MV-4-11 (cell line): ENCODE measurements at regions not wholly inside any gene's neighbourhood (a gene's known extent, or its start where the extent isn't known, plus 50 kb on each side); places are given as distances from the start of the nearest gene placed in this dataset.
"Not testable (repeated sequence)": the region's sequence is repeated elsewhere in the genome, so short reads cannot be mapped to it uniquely, and the experiment has no call there.

Experiments used
- DNase-seq: peaks from one replicate; lab custom pipeline; 2025; lab: John Stamatoyannopoulos, UW

DNA sequence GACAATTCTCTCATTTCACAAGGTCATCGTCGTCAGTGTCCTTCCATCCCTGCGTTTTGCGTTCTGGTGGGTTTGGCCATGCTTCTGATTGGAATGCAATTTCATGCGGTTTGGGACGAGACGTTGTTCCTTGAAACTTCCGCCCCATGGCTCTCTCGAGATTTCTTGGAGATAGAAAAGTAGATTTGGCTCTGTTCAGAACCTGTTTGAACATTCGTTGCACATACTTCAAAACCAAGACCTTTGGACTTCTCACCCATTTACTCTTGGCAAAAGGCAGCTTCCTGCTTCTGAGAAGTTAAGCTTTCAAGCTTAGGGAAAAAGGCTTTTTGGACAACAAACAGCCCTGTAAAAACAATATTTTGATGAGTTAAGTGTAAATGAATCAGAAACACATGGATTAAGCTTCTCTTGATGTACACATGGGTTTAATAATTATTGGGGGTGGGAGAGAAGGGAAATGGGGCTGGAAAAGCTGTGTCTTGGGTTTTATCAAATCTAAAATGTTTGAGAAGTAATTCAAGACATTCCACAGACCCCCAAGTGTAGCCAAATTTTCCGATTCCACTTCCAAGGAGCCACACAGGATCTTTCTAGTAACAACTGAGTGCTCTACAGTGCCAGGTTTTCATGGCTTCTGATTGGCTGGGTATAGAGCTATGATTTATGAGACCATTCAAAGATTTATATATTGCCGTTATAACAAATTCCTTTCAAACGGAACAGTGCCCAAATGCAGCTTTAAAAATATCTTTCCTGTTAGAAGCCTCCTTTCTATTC, 467.2 kb downstream of the MED13L start:
- no peak for DNase-seq

GRCh38 chr12:115806000-115806399, 471.5 kb downstream of the MED13L start:
- no peak for DNase-seq

DNA sequence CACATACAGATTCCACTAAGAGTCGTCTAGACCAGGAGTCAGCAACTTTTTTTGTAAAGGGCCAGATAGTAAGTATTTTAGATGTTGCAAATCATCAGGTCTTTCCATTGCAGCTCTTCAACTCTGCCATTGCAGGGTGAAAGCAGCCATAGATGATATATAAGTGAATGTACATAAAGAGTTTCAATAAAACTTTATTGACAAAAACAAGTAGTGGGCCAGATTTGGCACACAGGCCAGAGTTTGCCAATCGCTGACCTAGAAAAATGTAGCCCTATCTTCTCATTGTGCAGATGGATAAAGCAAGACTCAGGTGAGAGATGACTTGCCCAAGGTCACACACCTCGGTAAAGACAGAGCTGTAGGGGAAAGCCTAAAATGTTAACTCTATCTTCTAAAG, 474.7 kb downstream of the MED13L start:
- no peak for DNase-seq

DNA sequence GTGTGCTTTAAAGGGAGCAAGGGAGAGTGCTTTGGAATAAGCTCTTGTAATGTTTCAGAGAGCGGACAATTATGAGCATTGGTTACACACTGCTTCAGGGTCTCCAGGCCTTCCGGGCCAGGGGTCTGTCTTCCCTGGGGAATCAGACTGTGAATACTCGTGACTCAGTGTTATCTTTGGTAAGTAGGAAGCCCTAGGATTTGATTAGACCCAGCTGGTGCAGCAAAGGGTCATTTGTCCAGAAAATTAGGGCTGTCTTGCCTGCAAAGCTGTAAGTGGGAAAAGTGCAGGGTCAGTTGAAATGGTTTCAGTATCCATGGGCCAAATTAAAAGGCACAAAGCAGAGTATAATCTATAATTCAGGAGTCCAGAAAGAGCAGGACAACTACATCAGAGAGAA, 475.6 kb downstream of the MED13L start:
- DNase-seq = no peak

- no peak for DNase-seq
Measured at GRCh38 chr12:115799610-115800009, 477.9 kb downstream of the MED13L start.

GRCh38 chr12:115798309-115798917, 479.1 kb downstream of the MED13L start:
- DNase-seq = no peak

- no peak for DNase-seq
Measured at GRCh38 chr12:115794659-115795081, 482.8 kb downstream of the MED13L start.

- DNase-seq = no peak
Measured at GRCh38 chr12:115791331-115791730, 486.2 kb downstream of the MED13L start.

DNA sequence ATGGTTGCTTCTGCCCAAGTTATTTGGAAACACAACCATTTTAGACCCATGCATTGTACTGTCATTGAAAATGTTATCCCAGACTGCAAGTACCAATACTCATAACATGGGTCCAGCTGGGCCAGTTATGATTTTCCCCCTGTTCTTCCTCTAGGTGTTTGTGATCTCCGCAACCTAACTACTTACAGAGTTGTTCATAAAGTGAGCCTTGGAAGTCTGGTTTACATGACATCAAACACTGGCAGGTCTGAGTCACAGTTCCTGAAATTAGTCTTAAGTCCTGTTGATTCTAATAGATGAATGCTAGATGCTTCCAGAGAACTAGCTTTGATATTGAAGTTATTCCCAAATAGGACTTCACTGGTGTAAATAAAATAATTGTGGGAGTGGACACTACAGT, 487.0 kb downstream of the MED13L start:
- DNase-seq = no peak

GRCh38 chr12:115786490-115786889, 491.0 kb downstream of the MED13L start:
- not testable (repeated sequence) for DNase-seq

- DNase-seq = no peak
Measured at GRCh38 chr12:115785548-115785947, 491.9 kb downstream of the MED13L start.

DNA sequence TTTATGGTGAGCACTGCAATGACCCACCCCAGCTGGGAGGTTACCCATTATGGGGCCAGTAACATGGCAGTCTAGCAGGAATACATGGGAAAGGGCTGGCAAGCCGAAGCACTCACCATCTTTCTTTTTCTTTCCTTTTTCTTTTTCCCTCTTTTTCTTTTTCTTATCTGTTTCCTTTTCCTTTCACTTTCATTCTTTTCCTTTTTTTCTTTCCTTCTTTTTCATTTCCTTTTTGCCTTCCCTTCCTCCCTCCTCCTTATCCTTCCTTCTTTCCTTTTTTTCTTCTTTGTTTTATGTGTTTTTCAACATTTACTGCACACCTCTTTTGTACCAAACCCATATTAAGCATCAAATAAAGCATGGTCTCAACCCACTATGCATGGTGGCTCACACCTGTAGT, 501.1 kb downstream of the MED13L start:
- no peak for DNase-seq

DNA sequence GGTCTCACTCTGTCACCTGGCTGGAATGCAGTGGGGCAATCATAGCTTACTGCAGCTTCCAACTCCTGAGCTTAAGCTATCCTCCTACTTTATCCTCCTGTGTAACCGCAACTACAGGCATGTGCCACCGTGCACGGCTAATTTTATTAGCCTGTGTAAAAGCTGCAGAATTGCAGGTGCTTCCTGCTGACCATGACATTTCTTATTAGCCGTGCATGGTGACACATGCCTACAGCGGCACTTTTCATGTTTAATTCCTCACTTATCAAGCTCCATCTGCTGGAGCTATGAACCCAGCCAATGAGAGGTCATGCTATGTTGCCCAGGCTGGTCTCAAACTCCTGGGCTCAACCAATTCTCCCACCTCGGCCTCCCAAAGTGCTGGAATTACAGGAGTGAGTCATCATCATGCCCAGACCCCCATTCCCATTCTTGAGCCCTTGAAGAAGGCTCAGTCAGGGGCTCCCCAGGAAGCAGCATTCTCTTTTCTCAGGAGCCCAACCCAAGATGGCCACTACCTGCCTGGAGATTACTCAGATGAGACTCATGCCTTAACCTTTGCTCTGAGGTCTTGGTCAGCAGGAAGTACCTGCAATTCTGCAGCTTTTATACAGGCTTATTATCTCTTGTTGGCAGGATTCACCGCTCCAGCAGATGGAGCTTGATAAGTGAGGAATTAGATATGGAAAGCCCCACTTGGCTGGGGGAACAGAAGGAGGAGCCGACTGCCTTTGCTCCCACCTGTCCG, 503.2 kb downstream of the MED13L start:
- DNase-seq = no peak

GRCh38 chr12:115771601-115772000, 505.9 kb downstream of the MED13L start:
- DNase-seq = no peak

GRCh38 chr12:115771065-115771464, 506.4 kb downstream of the MED13L start:
- DNase-seq = no peak

DNA sequence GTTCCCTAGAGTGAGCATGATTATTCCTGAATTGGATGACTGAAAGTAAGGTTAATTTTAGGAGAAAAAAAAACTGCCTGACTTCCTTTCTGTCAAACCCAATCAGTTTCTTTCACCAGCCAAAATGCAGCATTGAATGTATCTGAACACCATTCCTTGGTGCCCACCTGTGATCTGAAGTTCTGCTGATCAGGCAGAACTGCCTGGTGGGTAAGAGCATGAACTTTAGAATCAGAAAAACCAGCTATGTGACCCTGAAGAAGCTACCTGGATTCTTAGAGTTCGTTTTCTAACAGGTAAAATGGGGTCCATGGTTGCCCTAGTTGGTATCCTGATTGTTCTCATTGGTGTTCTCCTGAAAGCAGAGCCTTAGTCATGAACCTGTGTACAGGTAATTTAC, 506.9 kb downstream of the MED13L start:
- no peak for DNase-seq

DNA sequence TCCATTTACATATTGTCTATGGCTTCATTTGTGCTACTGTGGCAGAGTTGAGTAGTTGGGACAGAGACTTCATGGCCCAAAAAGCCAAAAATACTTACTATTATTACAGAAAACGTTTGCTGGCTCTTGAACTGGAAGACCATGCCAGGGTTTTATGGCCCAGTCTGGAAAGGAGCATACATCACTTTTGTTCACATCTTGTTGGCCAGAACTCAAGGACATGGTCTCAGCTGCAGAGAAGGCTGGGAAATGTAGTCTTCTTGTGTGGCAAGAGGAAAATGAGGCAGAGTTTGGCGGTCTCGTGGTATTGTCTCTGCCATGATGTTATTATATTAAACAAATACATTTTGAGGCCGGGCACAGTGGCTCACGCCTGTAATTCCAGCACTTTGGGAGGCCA, 509.6 kb downstream of the MED13L start:
- no peak for DNase-seq

- DNase-seq = no peak
Measured at GRCh38 chr12:115763982-115764621, 513.4 kb downstream of the MED13L start.

DNA sequence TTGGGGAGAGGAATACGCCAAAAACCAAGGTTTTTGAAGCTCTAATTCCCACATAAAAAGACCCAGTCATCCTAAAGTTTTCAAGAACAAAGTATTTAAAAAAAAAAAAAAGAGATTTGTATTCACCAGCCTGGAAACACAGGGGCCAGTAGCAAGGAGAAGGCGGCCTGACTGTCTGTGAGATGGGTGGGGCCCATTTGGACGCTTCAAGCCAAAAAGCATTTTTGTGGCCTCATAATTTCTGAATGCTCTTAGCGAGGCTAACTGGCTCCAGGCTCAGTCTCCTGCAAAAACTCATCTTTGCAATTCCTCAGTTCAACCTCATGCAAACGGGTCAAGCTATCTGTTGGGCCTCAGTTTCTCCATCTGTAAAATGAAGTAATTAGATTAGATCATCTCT, 514.1 kb downstream of the MED13L start:
- no peak for DNase-seq

- DNase-seq = no peak
Measured at GRCh38 chr12:115762936-115763335, 514.6 kb downstream of the MED13L start.

DNA sequence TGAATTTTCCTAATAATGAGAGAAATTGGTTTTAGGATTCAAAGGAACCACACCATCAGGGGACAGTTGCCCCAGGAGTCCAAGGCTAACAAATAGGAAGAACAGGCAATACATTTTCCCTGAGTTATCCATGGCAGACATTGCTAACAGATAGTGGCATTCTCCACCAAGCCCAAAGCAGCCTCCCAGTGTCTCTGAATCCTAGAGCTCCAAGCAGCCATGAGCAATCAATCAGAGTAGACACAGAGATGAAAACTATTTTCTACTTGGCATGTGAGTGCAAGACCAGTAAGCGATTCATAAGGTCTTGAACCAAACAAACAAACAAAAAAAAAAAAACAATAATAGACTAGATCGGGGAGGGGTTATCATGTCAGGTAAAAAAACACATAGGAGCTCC, 515.7 kb downstream of the MED13L start:
- DNase-seq = no peak

DNA sequence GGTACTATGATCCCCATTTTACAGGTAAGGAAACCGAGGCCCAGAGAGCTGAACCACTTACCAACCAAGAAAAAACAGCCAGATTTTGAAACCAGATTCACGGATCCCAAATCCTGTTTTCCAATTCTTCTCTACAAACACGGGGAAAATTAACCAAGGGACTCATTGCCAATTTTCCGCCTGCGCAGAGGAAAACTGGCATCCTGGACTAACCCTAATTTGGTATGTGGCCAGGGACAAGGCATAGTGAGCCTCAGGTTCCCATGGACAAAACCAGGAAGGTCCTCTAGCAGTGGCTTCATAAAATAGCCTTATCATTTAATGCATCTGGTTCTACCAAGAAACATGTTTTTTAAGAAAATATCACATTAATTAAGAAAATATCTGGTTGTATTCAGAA, 517.3 kb downstream of the MED13L start:
- no peak for DNase-seq
